Ishikawa (cell line): ENCODE measurements at regions not wholly inside any gene's neighbourhood (a gene's known extent, or its start where the extent isn't known, plus 50 kb on each side); places are given as distances from the start of the nearest gene placed in this dataset.

Experiments
- CEBPB ChIP-seq: IDR thresholded peaks from 2 replicates; pipeline ENCODE4 v1.6.1; 2012
- CREB1 ChIP-seq: IDR thresholded peaks from 2 replicates; pipeline ENCODE4 v1.6.1; 2012; ENCODE audit warnings: low read depth
- FOXM1 ChIP-seq: IDR thresholded peaks from 2 replicates; pipeline ENCODE4 v1.6.1; 2012; ENCODE audit warnings: low read depth, borderline replicate concordance
- NFIC ChIP-seq: IDR thresholded peaks from 2 replicates; pipeline ENCODE4 v1.6.1; 2012
- RAD21 ChIP-seq: IDR thresholded peaks from 2 replicates; pipeline ENCODE4 v1.6.1; 2012; ENCODE audit warnings: low read depth
- REST ChIP-seq: IDR thresholded peaks from 2 replicates; pipeline ENCODE4 v1.6.1; 2012; ENCODE audit warnings: low read depth, mild to moderate bottlenecking
- TEAD4 ChIP-seq: IDR thresholded peaks from 2 replicates; pipeline ENCODE4 v1.6.1; 2012
- YY1 ChIP-seq: IDR thresholded peaks from 2 replicates; pipeline ENCODE4 v1.6.1; 2012; ENCODE audit warnings: low read depth
- ZBTB7A ChIP-seq: IDR thresholded peaks from 2 replicates; pipeline ENCODE4 v1.6.1; 2012; ENCODE audit warnings: low read depth

GRCh38 chr14:101215266-101215665 is 311.7 kb upstream of the RTL1 start:
- TF ChIP-seq CREB1 (no peak), TEAD4 (no peak), REST (no peak), RAD21 (no peak), YY1 (no peak), NFIC (no peak), FOXM1 (no peak), CEBPB (no peak), ZBTB7A (no peak)
